NOMO-1 treated with dmso at 0.1 percent for 144 hours (cell line): ENCODE measurements at regions not wholly inside any gene's neighbourhood (a gene's known extent, or its start where the extent isn't known, plus 50 kb on each side); places are given as distances from the start of the nearest gene placed in this dataset.
"Not testable (repeated sequence)": the region's sequence is repeated elsewhere in the genome, so short reads cannot be mapped to it uniquely, and the experiment has no call there.

ENCODE experiments used
- DNase-seq: peaks from one replicate; lab custom pipeline; 2025; ENCODE audit not compliant: unreplicated experiment; lab: John Stamatoyannopoulos, UW

DNA sequence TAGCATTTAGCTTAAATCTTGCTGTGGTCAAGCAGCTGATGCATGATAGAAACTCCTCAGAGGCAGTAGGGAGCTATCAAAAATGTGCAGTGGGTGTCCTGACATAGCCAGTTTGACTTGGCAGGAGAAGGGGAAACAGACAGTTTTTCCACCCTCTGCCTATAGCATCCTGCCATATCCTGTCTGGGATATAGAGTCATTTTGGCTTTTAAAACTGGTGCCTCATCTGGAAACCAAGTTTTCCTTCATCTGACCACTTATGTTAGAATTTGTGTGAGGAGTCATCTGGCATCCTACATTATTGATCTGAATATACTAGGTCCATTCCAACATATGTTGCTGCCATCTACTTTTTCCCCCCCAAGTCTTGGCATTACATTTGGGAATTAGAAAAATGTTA lies 284.1 kb downstream of the CD109 start:
- no peak for DNase-seq

DNA sequence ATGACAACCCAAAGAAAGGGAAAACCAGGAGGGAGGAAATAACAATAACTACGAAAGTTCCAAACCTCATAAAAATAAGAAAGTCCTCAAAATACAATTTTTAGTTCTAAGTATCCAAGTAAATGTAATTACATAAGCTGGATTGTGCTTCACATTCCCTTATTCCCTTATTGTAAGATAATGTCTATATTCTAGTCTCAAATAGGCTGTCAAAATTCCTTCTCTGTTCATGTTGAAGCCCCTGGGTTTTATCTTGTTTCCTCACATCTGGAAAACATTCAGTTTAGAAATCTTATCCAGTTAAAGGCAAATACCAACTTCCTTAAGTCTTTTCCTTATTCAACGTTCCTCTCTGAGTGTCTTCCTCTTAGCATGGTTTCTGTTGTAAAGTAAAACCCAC lies 282.3 kb downstream of the CD109 start:
- no peak for DNase-seq

- DNase-seq = not testable (repeated sequence)
Observed at GRCh38 chr6:73972518-73972917, 276.5 kb downstream of the CD109 start.

DNA sequence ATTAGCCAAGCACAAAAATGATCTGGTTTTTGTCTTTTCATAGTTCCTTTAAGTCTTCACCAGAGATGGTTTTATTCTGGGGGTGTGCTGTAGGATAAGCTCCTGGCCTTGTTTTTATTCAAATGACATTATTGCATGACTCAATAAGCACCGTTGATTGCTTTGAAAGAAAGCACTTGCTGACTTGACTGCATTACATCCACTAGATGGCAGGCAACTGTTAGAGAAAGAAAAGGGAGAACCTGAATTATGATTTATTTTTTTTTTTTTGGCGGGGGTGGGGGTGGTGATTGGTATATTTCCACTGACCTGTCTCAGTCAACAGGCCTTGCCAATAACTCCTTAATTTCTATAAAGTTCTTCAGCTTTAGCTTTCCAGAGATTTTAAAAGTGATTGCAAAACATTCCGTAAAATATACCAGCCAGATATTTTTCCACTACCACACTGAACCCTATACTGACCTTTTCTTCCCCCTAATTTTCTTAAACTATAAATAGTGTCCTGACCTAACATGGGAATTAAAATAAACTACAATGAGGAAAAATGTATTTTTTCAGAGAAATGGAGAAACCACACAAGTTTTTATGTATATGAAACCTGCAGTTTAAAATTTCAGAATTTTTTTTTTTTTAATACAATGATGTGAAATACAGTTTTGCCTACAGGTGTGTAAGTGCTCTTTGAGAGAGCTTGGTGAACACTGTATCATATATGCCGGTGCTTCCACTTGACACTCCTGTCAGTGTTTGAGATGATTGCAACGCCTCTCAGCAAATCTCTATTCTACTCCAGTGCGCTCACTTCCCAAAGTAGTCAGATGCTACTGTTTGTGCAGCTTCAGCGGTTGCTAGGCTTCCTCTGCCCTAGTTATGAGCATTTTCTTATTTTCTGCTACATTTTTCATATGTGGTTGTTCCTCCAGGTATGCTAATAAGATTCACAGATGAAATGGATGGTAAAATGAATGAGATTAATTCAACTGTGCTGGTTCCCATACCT lies 274.3 kb downstream of the CD109 start:
- peak; percentile 12 for DNase-seq

DNA sequence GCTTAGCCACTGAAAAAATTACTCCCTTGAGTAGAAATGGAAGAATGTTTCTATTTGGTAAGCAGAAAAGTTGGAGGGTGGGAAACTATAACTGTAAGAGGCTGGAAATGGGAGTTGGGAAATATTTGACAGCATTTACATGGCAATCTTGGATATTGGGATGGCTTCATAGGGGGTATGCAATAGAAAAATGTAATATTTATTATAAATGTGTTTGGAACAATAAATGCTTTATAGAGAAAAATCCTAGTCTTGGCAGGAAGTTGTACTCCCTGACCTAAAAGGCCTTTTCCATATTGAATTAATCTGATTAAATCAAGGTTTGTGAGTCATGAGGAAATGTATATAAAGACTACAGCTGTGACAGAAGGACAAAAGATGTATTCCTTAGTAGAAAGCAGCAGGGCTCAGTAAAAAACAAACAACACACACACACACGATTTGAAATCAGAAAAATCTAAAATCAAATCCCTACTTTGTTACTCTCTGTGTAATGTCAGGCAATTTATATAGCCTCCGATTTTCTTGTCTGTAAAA lies 272.3 kb downstream of the CD109 start:
- no peak for DNase-seq

- no peak for DNase-seq
Observed at GRCh38 chr6:73965539-73966029, 269.6 kb downstream of the CD109 start.

DNA sequence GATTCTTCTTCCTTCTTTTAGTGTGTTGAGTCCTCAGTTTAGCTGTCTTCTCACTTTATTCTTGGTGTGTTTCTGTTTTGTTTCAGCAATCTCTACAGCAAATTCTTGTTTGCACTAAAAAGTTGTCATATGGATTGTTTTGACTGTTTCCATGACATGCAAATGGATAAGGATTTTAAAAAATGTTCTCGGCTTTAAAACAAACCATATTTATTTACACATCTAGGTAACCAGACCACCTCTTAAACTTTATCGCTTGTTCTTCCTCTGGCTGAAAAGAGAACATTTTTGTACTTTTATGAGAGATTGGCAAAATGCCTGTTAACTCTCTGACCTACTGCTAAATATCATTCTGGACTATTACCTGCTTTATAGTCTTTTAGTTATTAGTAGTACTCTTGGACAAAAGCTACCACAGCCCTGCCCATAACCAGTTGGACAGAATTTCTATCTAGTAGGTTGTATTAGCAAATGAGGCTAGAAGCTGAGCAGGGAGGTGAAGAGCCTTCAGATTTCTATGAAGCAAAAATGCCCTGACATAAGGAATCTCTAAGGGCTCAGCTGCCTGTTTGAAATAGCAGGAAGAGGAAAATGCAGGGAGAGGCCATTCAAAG lies 268.3 kb downstream of the CD109 start:
- no peak for DNase-seq

GRCh38 chr6:73962884-73963283 lies 266.9 kb downstream of the CD109 start:
- DNase-seq = no peak

GRCh38 chr6:73956305-73956704 lies 260.3 kb downstream of the CD109 start:
- no peak for DNase-seq

DNA sequence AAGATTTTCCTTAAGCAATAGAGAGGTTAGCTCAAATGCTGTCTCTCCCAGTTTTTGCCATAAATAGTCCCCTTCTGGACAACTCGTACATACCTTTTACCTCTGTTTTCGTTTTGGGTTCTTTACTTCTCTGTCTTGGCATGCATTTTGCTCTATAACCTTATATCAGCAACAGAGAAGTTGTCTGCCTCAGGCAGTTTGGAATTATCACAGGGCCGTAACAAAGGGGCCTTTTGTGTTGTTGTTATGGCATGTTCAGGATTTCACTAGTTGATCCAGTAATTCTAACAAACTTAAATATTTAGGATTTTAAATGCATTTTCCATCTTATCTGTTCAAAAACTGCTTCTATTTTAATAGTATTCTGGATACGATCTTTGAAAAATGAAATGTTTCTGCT lies 259.8 kb downstream of the CD109 start:
- DNase-seq = no peak

- DNase-seq = no peak
Observed at GRCh38 chr6:73954881-73955280, 258.9 kb downstream of the CD109 start.

- no peak for DNase-seq
Observed at GRCh38 chr6:73951183-73951582, 255.2 kb downstream of the CD109 start.

GRCh38 chr6:73943930-73944652 lies 248.1 kb downstream of the CD109 start:
- no peak for DNase-seq

- no peak for DNase-seq
Observed at GRCh38 chr6:73943411-73943810, 247.4 kb downstream of the CD109 start.

DNA sequence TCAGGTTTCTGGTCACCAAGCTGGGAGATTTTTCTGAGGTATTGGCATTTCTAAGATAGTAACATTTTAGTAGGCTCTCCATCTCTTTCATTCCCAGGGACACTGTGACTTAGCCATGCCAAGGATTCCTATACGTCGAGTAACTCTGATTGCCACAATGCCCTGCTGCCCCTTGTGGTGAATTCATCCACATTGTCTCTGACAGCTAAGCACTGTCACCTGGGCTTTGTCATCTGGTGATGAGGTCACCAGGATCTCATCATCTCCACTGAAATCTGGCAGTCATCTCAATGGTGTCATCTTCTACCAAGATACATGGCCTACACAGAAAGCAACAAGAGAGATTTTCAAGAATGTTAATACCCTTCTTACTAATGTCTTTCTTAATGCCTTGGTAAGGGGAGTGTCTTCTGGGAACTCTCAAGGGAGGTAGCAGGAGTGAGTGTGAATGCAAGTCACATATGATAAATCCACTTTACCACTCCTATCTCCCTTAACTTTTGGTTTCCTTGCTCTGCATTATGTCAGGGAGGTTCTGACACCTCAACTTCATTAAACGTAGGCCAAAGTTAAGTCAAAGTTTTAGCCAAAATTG lies 246.7 kb downstream of the CD109 start:
- DNase-seq = no peak

DNA sequence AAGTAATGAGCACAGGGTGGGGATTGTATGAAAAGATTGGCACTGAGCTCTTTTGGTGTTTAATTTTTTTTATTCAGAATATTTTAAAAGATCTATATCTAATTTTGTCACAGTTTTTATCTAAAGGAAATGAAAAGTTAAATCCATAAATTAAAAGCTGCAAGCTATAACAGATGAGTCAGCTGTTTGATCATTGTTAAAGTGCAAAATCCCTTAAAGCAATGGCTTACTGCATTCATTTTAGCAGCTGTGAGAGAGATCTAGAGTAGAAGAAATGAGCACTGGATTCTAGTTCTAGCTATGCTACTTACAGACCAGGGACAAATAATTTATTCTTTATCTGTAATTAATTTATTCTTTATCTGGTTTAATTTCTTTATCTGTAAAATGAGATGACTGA lies 245.9 kb downstream of the CD109 start:
- DNase-seq = no peak

- DNase-seq = no peak
Observed at GRCh38 chr6:73937805-73938204, 241.8 kb downstream of the CD109 start.

GRCh38 chr6:73932866-73933265 lies 236.9 kb downstream of the CD109 start:
- DNase-seq = no peak

GRCh38 chr6:73929405-73929804 lies 233.4 kb downstream of the CD109 start:
- DNase-seq = no peak

- DNase-seq = no peak
Observed at GRCh38 chr6:73927421-73927820, 231.4 kb downstream of the CD109 start.

GRCh38 chr6:73925703-73926102 lies 229.7 kb downstream of the CD109 start:
- not testable (repeated sequence) for DNase-seq
